Lower lobe of right lung (tissue), 2 donors: ENCODE measurements at regions not wholly inside any gene's neighbourhood (a gene's known extent, or its start where the extent isn't known, plus 50 kb on each side); places are given as distances from the start of the nearest gene placed in this dataset.

Experiments
- ATAC-seq, 2 donors: fragments of 200-7000 bp; cut with Tn5 transposase; one replicate each; pipeline ENCODE4 v1.9.1; 2020 to 2022; ENCODE audit warnings: mild to moderate bottlenecking in 2 of 2, moderate library complexity in 2 of 2
- DNase-seq: peaks from one replicate; pipeline ENCODE4 v3.0.0-alpha.2; 2020
- H3K27ac ChIP-seq: fragments of 200-600 bp; one replicate; pipeline ENCODE4 v1.8.0; 2022
- H3K27me3 ChIP-seq: fragments of 200-600 bp; one replicate; pipeline ENCODE4 v1.8.0; 2022; ENCODE audit warnings: low read depth
- H3K36me3 ChIP-seq: fragments of 200-600 bp; one replicate; pipeline ENCODE4 v1.8.0; 2022; ENCODE audit warnings: mild to moderate bottlenecking
- H3K4me1 ChIP-seq: fragments of 200-600 bp; one replicate; pipeline ENCODE4 v1.8.0; 2022
- H3K4me3 ChIP-seq: fragments of 200-600 bp; one replicate; pipeline ENCODE4 v1.8.0; 2022; ENCODE audit warnings: mild to moderate bottlenecking
- H3K9me3 ChIP-seq: fragments of 200-600 bp; one replicate; pipeline ENCODE4 v1.8.0; 2022
- intact Hi-C: fragments of 100-400 bp; cut with DNase I; formaldehyde crosslinking; loops from one replicate; pipeline ENCODE4 v1.11.0; 2022
- TF ChIP-seq, protein P1 (sequence below): fragments of 200-600 bp; IDR thresholded peaks from one replicate; pipeline ENCODE4 v1.8.0; 2022; ENCODE audit warnings: antibody characterized with exemption, mild to moderate bottlenecking
- donor health status: DM: no; HTN: yes; CAD: no; lungs with severe emphysema.

DNA sequence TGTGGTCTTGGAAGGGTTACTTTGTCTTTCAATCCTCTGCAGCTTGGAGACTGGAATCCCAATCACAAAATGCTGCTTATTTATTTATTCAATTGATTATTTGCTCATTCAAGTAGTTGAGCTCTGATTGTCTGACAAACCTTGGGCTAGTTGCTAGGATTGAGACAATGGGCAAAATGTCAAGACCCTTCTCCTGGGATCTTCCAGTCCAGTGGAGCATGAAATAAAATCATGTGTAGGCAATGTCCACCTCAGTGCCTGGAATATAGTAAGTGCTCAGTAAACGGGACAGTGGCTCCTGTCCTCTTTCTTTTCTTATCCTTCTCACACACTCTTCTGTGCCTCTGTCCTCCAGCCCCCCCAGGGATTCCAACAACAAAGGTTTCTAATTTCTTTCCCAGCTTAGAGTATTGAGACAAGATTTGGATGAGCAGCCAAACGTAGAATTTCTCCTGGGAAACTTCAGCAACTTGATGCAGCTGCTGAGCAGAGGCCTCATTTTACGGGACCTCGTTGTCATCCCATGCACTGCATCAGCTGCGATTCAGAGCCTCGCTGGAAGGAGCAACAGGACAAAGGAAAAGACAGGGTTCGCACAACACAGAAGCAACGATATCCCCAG is 545.0 kb downstream of the SOX11 start:
- ATAC-seq: no peak
- H3K27me3 ChIP-seq: no peaks in the 10 kb centered on the region

DNA sequence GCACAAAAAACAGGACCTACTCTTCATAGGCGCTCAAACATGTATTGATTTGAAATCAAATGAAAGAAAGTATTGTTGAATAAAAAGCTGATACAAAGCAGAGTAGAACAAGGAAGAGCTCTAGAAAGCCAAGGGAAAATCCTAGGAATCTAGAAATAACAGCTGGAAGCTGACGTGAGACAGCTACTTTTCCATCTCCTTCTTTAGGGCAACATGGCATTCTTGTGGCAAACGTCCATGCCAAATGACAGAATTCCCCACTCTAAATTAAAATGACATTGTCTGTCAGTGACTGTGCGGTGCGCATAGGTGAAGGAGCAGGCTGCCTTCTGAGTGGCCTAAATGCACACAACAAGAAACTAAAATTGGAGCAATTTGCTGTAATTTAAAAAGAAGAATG is 557.4 kb downstream of the SOX11 start:
- TF ChIP-seq, protein P1, sequence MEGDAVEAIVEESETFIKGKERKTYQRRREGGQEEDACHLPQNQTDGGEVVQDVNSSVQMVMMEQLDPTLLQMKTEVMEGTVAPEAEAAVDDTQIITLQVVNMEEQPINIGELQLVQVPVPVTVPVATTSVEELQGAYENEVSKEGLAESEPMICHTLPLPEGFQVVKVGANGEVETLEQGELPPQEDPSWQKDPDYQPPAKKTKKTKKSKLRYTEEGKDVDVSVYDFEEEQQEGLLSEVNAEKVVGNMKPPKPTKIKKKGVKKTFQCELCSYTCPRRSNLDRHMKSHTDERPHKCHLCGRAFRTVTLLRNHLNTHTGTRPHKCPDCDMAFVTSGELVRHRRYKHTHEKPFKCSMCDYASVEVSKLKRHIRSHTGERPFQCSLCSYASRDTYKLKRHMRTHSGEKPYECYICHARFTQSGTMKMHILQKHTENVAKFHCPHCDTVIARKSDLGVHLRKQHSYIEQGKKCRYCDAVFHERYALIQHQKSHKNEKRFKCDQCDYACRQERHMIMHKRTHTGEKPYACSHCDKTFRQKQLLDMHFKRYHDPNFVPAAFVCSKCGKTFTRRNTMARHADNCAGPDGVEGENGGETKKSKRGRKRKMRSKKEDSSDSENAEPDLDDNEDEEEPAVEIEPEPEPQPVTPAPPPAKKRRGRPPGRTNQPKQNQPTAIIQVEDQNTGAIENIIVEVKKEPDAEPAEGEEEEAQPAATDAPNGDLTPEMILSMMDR: no peak
- H3K36me3 ChIP-seq: no peaks in the 10 kb centered on the region
- no peaks in the 10 kb centered on the region for H3K27me3 ChIP-seq
- H3K9me3 ChIP-seq: no peaks in the 10 kb centered on the region
- no peak overlapping the region for H3K4me3 ChIP-seq
- intact Hi-C loops: no loop called here
- H3K4me1 ChIP-seq: no peaks in the 10 kb centered on the region
- DNase-seq (no peak), ATAC-seq (no peak)
- H3K27ac ChIP-seq: no peak overlapping the region

More for the DNA sequence above, 545.0 kb downstream of the SOX11 start:
- no peaks in the 10 kb centered on the region for H3K4me1 ChIP-seq
- no peaks in the 10 kb centered on the region for H3K36me3 ChIP-seq
- H3K4me3 ChIP-seq: no peak overlapping the region
- no peaks in the 10 kb centered on the region for H3K9me3 ChIP-seq
- no peak overlapping the region for H3K27ac ChIP-seq
- intact Hi-C loops: no loop called here
- DNase-seq: no peak
- TF ChIP-seq, protein P1: no peak

DNA sequence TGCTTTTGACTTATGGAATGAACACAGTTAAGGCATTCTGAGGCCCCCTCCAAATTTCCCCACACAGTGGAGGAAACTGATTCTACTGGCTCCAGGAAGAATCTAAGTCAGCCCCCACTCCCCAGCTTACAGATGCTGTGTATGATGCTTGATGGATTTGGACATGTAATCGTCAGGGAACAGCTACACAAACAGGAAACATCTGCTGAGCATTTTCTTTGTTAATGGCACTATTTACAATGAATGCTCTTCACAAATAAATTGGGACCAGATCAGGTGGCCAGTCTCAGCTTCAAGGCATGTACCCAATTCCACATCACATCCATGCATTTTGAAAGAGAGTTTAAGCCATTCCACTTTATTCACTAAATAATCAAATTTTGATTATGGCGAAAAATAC is 562.3 kb downstream of the SOX11 start:
- H3K36me3 ChIP-seq: no peaks in the 10 kb centered on the region
- ATAC-seq: no peak
- TF ChIP-seq, protein P1: no peak

DNA sequence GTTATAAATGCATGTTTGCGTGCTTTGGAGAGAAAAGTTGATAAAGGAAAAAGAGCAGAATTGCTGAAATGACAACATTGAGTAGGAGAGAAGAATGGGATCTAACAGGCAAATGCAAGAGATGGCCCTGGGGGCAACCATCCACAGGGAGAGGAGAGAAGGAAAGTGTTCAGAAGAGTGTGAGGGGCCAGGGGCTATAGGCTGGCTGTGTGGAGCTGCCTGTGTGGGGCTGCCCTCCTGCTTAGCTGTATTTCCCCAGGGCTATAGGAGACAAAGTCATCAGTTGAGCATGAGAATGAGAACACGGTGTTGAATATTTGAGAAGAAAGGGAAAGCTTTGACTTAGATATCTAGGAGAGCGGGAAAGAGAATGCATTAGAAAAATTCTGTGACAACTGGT is 572.0 kb downstream of the SOX11 start:
- Histone ChIP-seq H3K4me1 (no peaks in the 10 kb centered on the region), H3K27ac (no peak overlapping the region), H3K27me3 (no peaks in the 10 kb centered on the region), H3K4me3 (no peak overlapping the region), H3K36me3 (no peaks in the 10 kb centered on the region), H3K9me3 (no peaks in the 10 kb centered on the region)
- TF ChIP-seq, protein P1: no peak
- ATAC-seq (no peak), DNase-seq (no peak)
- intact Hi-C loops: no loop called here

More for the DNA sequence above, 562.3 kb downstream of the SOX11 start:
- no peaks in the 10 kb centered on the region for H3K9me3 ChIP-seq
- DNase-seq: no peak
- H3K4me1 ChIP-seq: no peaks in the 10 kb centered on the region
- H3K27ac ChIP-seq: no peak overlapping the region
- H3K27me3 ChIP-seq: no peaks in the 10 kb centered on the region
- intact Hi-C loops: no loop called here
- no peak overlapping the region for H3K4me3 ChIP-seq

DNA sequence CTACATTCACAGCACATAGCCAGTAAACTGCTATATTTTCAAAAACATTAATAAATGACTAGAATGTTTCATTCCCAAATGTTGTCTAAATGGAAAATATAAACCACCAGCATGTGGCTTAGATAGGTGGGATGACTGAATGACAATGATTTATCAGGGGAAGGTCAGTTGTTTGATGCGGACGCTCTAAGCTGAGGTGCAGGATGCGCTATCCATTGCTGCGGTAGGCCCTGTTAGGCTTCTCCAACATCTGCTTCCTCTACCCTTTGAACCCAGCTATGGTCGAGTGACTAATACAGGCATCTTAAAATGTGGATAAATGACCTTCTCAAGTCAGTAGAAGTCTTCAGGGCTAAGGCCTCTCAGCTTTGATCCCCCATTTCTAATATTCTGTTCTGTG is 584.2 kb downstream of the CMPK2 start:
- DNase-seq (no peak), ATAC-seq (no peak)
- Histone ChIP-seq H3K9me3 (no peaks in the 10 kb centered on the region), H3K36me3 (no peaks in the 10 kb centered on the region), H3K27me3 (no peaks in the 10 kb centered on the region), H3K4me1 (no peaks in the 10 kb centered on the region), H3K4me3 (no peak overlapping the region), H3K27ac (no peak overlapping the region)
- intact Hi-C loops: no loop called here
- TF ChIP-seq, protein P1: no peak
